Psoas muscle (tissue), 7 donors: ENCODE measurements at regions not wholly inside any gene's neighbourhood (a gene's known extent, or its start where the extent isn't known, plus 50 kb on each side); places are given as distances from the start of the nearest gene placed in this dataset.

Experiments
- ATAC-seq, 4 donors: fragments of 200-7000 bp; cut with Tn5 transposase; one replicate each; pipeline ENCODE4 v1.9.1; 2020; ENCODE audit warnings: moderate library complexity in 3 of 4, mild to moderate bottlenecking in 2 of 4
- DNase-seq, 2 donors: peaks; one replicate each; pipeline ENCODE4 v3.0.0-alpha.2; 2020
- H3K27ac ChIP-seq: fragments of 200-600 bp; one replicate; pipeline ENCODE4 v1.8.0; 2022
- H3K27me3 ChIP-seq, 3 donors: fragments of 200-600 bp in 1 of 3; one replicate each; pipeline versions ENCODE4 v1.6.1 to v1.8.0; 2013 to 2022; ENCODE audit warnings: low read length in 2 of 3, mild to moderate bottlenecking in 2 of 3, moderate library complexity in 1 of 3; ENCODE audit not compliant: insufficient read depth in 3 of 3
- H3K36me3 ChIP-seq, 2 donors: fragments of 200-600 bp in 1 of 2; one replicate each; pipeline versions ENCODE4 v1.6.1 to v1.8.0; 2013 to 2022; ENCODE audit warnings: low read depth in 1 of 2, mild to moderate bottlenecking in 1 of 2, moderate library complexity in 1 of 2; ENCODE audit not compliant: insufficient read depth in 1 of 2
- H3K4me1 ChIP-seq: fragments of 200-600 bp; one replicate; pipeline ENCODE4 v1.8.0; 2022
- H3K4me3 ChIP-seq: fragments of 200-600 bp; one replicate; pipeline ENCODE4 v1.8.0; 2022; ENCODE audit warnings: mild to moderate bottlenecking
- H3K9me3 ChIP-seq: fragments of 200-600 bp; one replicate; pipeline ENCODE4 v1.8.0; 2022
- WGBS, 3 donors: extraction: QIAGEN DNeasy Blood & Tissue Kit; methylation state at CpG; one replicate each; pipeline versions ENCODE4 v1.1.6 to v1.1.7; 2013; 5-methylcytosine and 5-hydroxymethylcytosine counted together
- intact Hi-C, 2 donors: fragments of 100-400 bp; cut with DNase I; formaldehyde crosslinking; loops; one replicate each; pipeline versions ENCODE4 v1.11.0 to v1.14.2; 2022
- TF ChIP-seq, protein P1 (sequence below): fragments of 200-600 bp; IDR thresholded peaks from one replicate; pipeline ENCODE4 v1.8.0; 2022; ENCODE audit warnings: antibody characterized with exemption
- donor health status: healthy with polysubstance abuse.
- donor health status: DM: no; HTN: no; CAD: no; lungs with moderate emphysema.
- donor health status: Bipolar disorder and iron deficiency.
- donor health status: healthy.
- donor health status: DM: yes; HTN: yes; CAD: no.
- donor health status: DM: no; HTN: no; CAD: no.
- donor health status: DM: yes; HTN: yes; CAD: no.

GRCh38 chr2:16862471-16862870 is 196.8 kb upstream of the CYRIA start:
- no peaks in the 10 kb centered on the region for H3K4me1 ChIP-seq
- H3K36me3 ChIP-seq = no peaks in the 10 kb centered on the region
- no peak overlapping the region for H3K4me3 ChIP-seq
- WGBS, 3 donors = 88 to 92% (median 92%) methylated on average over 6 of the region's 6 CpGs
- H3K27me3 ChIP-seq = no peaks in the 10 kb centered on the region
- ATAC-seq = no peak
- intact Hi-C loops = no loop called here
- H3K9me3 ChIP-seq = no peaks in the 10 kb centered on the region
- H3K27ac ChIP-seq = no peak overlapping the region
- DNase-seq = no peak
- TF ChIP-seq, protein P1, sequence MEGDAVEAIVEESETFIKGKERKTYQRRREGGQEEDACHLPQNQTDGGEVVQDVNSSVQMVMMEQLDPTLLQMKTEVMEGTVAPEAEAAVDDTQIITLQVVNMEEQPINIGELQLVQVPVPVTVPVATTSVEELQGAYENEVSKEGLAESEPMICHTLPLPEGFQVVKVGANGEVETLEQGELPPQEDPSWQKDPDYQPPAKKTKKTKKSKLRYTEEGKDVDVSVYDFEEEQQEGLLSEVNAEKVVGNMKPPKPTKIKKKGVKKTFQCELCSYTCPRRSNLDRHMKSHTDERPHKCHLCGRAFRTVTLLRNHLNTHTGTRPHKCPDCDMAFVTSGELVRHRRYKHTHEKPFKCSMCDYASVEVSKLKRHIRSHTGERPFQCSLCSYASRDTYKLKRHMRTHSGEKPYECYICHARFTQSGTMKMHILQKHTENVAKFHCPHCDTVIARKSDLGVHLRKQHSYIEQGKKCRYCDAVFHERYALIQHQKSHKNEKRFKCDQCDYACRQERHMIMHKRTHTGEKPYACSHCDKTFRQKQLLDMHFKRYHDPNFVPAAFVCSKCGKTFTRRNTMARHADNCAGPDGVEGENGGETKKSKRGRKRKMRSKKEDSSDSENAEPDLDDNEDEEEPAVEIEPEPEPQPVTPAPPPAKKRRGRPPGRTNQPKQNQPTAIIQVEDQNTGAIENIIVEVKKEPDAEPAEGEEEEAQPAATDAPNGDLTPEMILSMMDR = no peak

DNA sequence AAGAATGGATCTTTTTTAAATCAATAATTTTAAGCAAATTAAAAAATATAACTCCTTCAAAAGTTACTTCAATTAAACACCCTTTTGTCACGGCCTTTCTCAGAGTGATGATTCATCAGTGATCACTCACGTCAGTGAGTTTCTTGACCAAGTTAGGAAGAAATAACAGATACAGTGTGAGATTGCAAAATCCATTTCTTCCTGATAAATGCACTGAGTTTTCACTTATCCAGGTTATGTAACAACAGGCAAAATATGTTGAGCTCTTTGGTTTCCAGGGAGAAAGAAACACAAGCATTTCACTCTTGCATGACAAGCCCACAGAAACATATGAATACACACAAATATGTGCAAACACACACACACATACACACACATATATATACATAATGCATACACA is 195.9 kb upstream of the CYRIA start:
- no peaks in the 10 kb centered on the region for H3K9me3 ChIP-seq
- no peak for DNase-seq
- 26 to 39% (median 29%) methylated on average over 2 of the region's 2 CpGs for WGBS, 3 donors
- no peak for ATAC-seq
- TF ChIP-seq, protein P1 = no peak
- H3K27me3 ChIP-seq = no peaks in the 10 kb centered on the region
- no peaks in the 10 kb centered on the region for H3K4me1 ChIP-seq
- no peaks in the 10 kb centered on the region for H3K36me3 ChIP-seq
- no peak overlapping the region for H3K4me3 ChIP-seq
- intact Hi-C loops = no loop called here
- H3K27ac ChIP-seq = no peak overlapping the region

GRCh38 chr2:16861111-16861510 is 195.5 kb upstream of the CYRIA start:
- ATAC-seq (no peak), DNase-seq (no peak)
- Histone ChIP-seq H3K4me3 (no peak overlapping the region), H3K27ac (no peak overlapping the region), H3K36me3 (no peaks in the 10 kb centered on the region), H3K27me3 (no peaks in the 10 kb centered on the region), H3K4me1 (no peaks in the 10 kb centered on the region), H3K9me3 (no peaks in the 10 kb centered on the region)
- intact Hi-C loops = no loop called here
- TF ChIP-seq, protein P1 = no peak
- 11 to 22% (median 17%) methylated on average over 1 of the region's 1 CpG for WGBS, 3 donors

DNA sequence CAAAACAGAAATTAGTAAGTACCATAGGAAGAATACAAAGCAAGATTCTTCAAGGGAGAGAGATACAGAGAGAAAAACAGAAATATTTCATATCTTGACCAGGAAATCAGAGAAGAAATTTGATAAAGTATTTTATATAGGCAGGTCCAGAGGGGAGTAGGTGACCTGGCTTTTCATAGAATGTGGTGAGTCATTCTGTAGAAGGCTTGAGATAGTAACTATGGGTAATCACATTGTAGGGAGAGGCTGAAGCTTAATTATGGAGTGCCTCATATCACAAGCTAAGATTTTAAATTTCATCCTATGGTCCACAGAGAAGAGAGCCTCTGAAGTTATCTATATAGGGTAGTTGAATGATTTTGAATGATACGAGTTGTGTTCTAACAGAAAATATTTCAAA is 195.0 kb upstream of the CYRIA start:
- DNase-seq = no peak
- ATAC-seq = no peak
- no peak overlapping the region for H3K27ac ChIP-seq
- H3K4me3 ChIP-seq = no peak overlapping the region
- no peaks in the 10 kb centered on the region for H3K27me3 ChIP-seq
- H3K9me3 ChIP-seq = no peaks in the 10 kb centered on the region
- intact Hi-C loops = no loop called here
- no peaks in the 10 kb centered on the region for H3K4me1 ChIP-seq
- no peaks in the 10 kb centered on the region for H3K36me3 ChIP-seq
- TF ChIP-seq, protein P1 = no peak
- 49 to 60% (median 53%) methylated on average over 1 of the region's 1 CpG for WGBS, 3 donors

DNA sequence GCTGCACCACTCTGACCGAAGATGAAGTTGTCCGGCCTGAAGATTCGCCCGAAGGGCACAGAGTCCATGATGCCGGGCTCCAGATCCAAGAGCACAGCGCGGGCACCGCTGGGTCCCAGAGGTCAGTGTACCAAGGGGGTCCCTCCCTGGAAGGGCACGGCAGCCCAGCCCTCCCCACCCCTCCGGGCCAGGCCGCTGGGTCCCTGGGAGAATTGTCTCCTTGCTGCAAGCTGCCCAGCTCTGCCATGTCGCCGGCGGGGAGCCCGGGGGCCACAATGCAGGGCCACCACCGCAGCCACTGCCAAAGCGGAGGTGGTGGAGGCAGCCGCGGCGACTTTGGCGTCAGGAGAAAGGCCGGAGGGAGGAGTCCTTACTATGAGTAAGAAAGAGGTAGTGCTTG is 189.5 kb upstream of the CYRIA start:
- H3K27me3 ChIP-seq = no peaks in the 10 kb centered on the region
- intact Hi-C loops = no loop called here
- no peaks in the 10 kb centered on the region for H3K4me1 ChIP-seq
- DNase-seq (peak in 1 of 2 donors; percentile 36), ATAC-seq (no peak)
- no peak overlapping the region for H3K27ac ChIP-seq
- H3K4me3 ChIP-seq = no peak overlapping the region
- H3K9me3 ChIP-seq = no peaks in the 10 kb centered on the region
- H3K36me3 ChIP-seq = no peaks in the 10 kb centered on the region
- TF ChIP-seq, protein P1 = no peak
- WGBS, 3 donors = 96% methylated on average over 22 of the region's 22 CpGs
